IMR-90 (cell line): ENCODE measurements at regions not wholly inside any gene's neighbourhood (a gene's known extent, or its start where the extent isn't known, plus 50 kb on each side); places are given as distances from the start of the nearest gene placed in this dataset.

Experiments used
- ATAC-seq: fragments of 200-7000 bp; cut with Tn5 transposase; 2 replicates; pipeline ENCODE4 v1.9.1; 2020; ENCODE audit warnings: low read depth, mild to moderate bottlenecking, moderate library complexity
- BruUV-seq: library from RNA; stranded (reverse); fragments of 400-500 nt; replicated peaks from 2 replicates; lab custom pipeline; 2021; lab: Mats Ljungman, UMichigan
- CTCF ChIA-PET: fragments of 300-600 bp; formaldehyde crosslinking; extraction: SDS; loops from one replicate; lab custom pipeline; 2021; ENCODE audit warnings: antibody characterized with exemption; lab: Yijun Ruan, JAX
- POLR2A ChIA-PET: fragments of 300-600 bp; sonication (Branson Sonifier 250); formaldehyde crosslinking; loops from one replicate; lab custom pipeline; 2022; ENCODE audit warnings: antibody characterized with exemption; ENCODE audit not compliant: unreplicated experiment; lab: Charles Lee
- DNase-seq: peaks from one replicate; pipeline ENCODE4 v3.0.0; 2013
- H2AFZ ChIP-seq: replicated peaks from 2 replicates; pipeline ENCODE3; 2013; ENCODE audit warnings: low read length, mild to moderate bottlenecking; ENCODE audit not compliant: poor library complexity
- H2AK5ac ChIP-seq: 2 replicates; pipeline ENCODE4 v1.6.1; 2013; ENCODE audit warnings: low read depth, low read length, inconsistent platforms
- H2AK9ac ChIP-seq: replicated peaks from 2 replicates; pipeline ENCODE3; 2013; ENCODE audit warnings: mild to moderate bottlenecking, low read depth, low read length, moderate library complexity; ENCODE audit not compliant: poor library complexity
- H2BK120ac ChIP-seq: 2 replicates; pipeline ENCODE4 v1.6.1; 2013; ENCODE audit warnings: low read depth, low read length, inconsistent platforms
- H2BK15ac ChIP-seq: 3 replicates; pipeline ENCODE4 v1.6.1; 2013; ENCODE audit warnings: low read depth, low read length, inconsistent platforms
- H2BK20ac ChIP-seq: 2 replicates; pipeline ENCODE4 v1.6.1; 2013; ENCODE audit warnings: low read depth, mild to moderate bottlenecking, inconsistent platforms, low read length, moderate library complexity
- H2BK5ac ChIP-seq: 2 replicates; pipeline ENCODE4 v1.6.1; 2013; ENCODE audit warnings: mild to moderate bottlenecking, low read depth, low read length, inconsistent platforms; ENCODE audit not compliant: poor library complexity, severe bottlenecking
- H3K14ac ChIP-seq: replicated peaks from 2 replicates; pipeline ENCODE4 v1.6.1; 2013; ENCODE audit warnings: low read depth, low read length, inconsistent platforms
- H3K18ac ChIP-seq: 2 replicates; pipeline ENCODE4 v1.6.1; 2013; ENCODE audit warnings: low read depth, low read length, control low read depth
- H3K23ac ChIP-seq: 2 replicates; pipeline ENCODE4 v1.6.1; 2013; ENCODE audit warnings: low read depth, low read length, inconsistent platforms
- H3K27ac ChIP-seq: 2 replicates; pipeline ENCODE4 v1.5.1; 2013; ENCODE audit warnings: mild to moderate bottlenecking, control low read depth, low read length; ENCODE audit not compliant: insufficient read depth
- H3K27me3 ChIP-seq: 2 replicates; pipeline ENCODE4 v1.6.1; 2013; ENCODE audit warnings: low read length; ENCODE audit not compliant: control insufficient read depth, insufficient read depth
- H3K36me3 ChIP-seq: 2 replicates; pipeline ENCODE4 v1.6.1; 2013; ENCODE audit warnings: low read length, mixed read lengths; ENCODE audit not compliant: control insufficient read depth, insufficient read depth
- H3K4ac ChIP-seq: 2 replicates; pipeline ENCODE4 v1.6.1; 2013; ENCODE audit warnings: low read depth, low read length, inconsistent platforms
- H3K4me1 ChIP-seq: 2 replicates; pipeline ENCODE4 v1.6.1; 2013; ENCODE audit warnings: low read length, mixed read lengths; ENCODE audit not compliant: control insufficient read depth, insufficient read depth
- H3K4me2 ChIP-seq: 2 replicates; pipeline ENCODE4 v1.6.1; 2013; ENCODE audit warnings: low read depth, mild to moderate bottlenecking, control low read depth, low read length, moderate library complexity
- H3K4me3 ChIP-seq: 2 replicates; pipeline ENCODE4 v1.5.1; 2013; ENCODE audit warnings: low read depth, mild to moderate bottlenecking, control low read depth, low read length, moderate library complexity; ENCODE audit not compliant: insufficient read depth
- H3K56ac ChIP-seq: 2 replicates; pipeline ENCODE4 v1.6.1; 2013; ENCODE audit warnings: low read length, inconsistent platforms; ENCODE audit not compliant: insufficient read depth; ENCODE audit errors: extremely low read depth
- H3K79me1 ChIP-seq, 2 experiments: 2 replicates each; pipeline ENCODE4 v1.6.1; 2013; ENCODE audit warnings: low read length in 2 of 2, inconsistent platforms in 1 of 2, low read depth in 1 of 2
- H3K9ac ChIP-seq: 2 replicates; pipeline ENCODE4 v1.6.1; 2013; ENCODE audit warnings: low read depth, low read length, control low read depth
- H3K9me1 ChIP-seq: 2 replicates; pipeline ENCODE4 v1.6.1; 2013; ENCODE audit warnings: low read length, inconsistent platforms; ENCODE audit not compliant: insufficient read depth
- H3K9me3 ChIP-seq: 2 replicates; pipeline ENCODE4 v1.6.1; 2013; ENCODE audit warnings: low read length; ENCODE audit not compliant: control insufficient read depth, insufficient read depth
- H4K20me1 ChIP-seq: 2 replicates; pipeline ENCODE4 v1.6.1; 2013; ENCODE audit warnings: low read length, inconsistent platforms; ENCODE audit not compliant: insufficient read depth
- H4K5ac ChIP-seq: 2 replicates; pipeline ENCODE4 v1.6.1; 2013; ENCODE audit warnings: mild to moderate bottlenecking, low read depth, low read length, control low read depth
- H4K8ac ChIP-seq, 2 experiments: 2 replicates each; pipeline ENCODE4 v1.6.1; 2013; ENCODE audit warnings: low read depth in 2 of 2, low read length in 2 of 2, control low read depth in 1 of 2, inconsistent platforms in 1 of 2
- H4K91ac ChIP-seq: 2 replicates; pipeline ENCODE4 v1.6.1; 2013; ENCODE audit warnings: low read depth, low read length, inconsistent platforms; ENCODE audit not compliant: insufficient read depth
- BHLHE40 ChIP-seq: fragments of 150-350 bp; IDR thresholded peaks from 2 replicates; pipeline ENCODE4 v1.6.1; 2016; ENCODE audit warnings: mild to moderate bottlenecking, low read depth, low read length
- CEBPB ChIP-seq: IDR thresholded peaks from 2 replicates; pipeline ENCODE4 v1.6.1; 2012; ENCODE audit warnings: low read depth, low read length, improper control_type of control experiment
- CHD1 ChIP-seq: IDR thresholded peaks from 2 replicates; pipeline ENCODE4 v1.6.1; 2012; ENCODE audit warnings: low read depth, low read length, improper control_type of control experiment
- CTCF ChIP-seq: conservative IDR thresholded peaks from 2 replicates; pipeline ENCODE4 v1.5.1; 2012; ENCODE audit warnings: mild to moderate bottlenecking, low read depth, low read length, improper control_type of control experiment
- ELK1 ChIP-seq: fragments of 150-350 bp; IDR thresholded peaks from 2 replicates; pipeline ENCODE4 v1.6.1; 2016; ENCODE audit warnings: low read depth, mild to moderate bottlenecking, low read length, moderate library complexity, borderline replicate concordance
- FOS ChIP-seq: fragments of 150-350 bp; IDR thresholded peaks from 2 replicates; pipeline ENCODE4 v1.6.1; 2016; ENCODE audit warnings: low read depth, low read length
- MAFK ChIP-seq: IDR thresholded peaks from 2 replicates; pipeline ENCODE4 v1.6.1; 2012; ENCODE audit warnings: low read depth, low read length, improper control_type of control experiment
- MAZ ChIP-seq: IDR thresholded peaks from 2 replicates; pipeline ENCODE4 v1.6.1; 2012; ENCODE audit warnings: low read depth, mild to moderate bottlenecking, low read length, improper control_type of control experiment, moderate library complexity, borderline replicate concordance
- MXI1 ChIP-seq: IDR thresholded peaks from 2 replicates; pipeline ENCODE4 v1.6.1; 2012; ENCODE audit warnings: low read depth, mild to moderate bottlenecking, low read length, moderate library complexity, borderline replicate concordance
- NFE2L2 ChIP-seq: fragments of 150-350 bp; IDR thresholded peaks from 2 replicates; pipeline ENCODE4 v1.6.1; 2016; ENCODE audit warnings: low read depth, mild to moderate bottlenecking, low read length
- POLR2A ChIP-seq: IDR thresholded peaks from 2 replicates; pipeline ENCODE4 v1.6.1; 2012; ENCODE audit warnings: mild to moderate bottlenecking, low read depth, low read length
- RAD21 ChIP-seq: IDR thresholded peaks from 2 replicates; pipeline ENCODE4 v1.6.1; 2012; ENCODE audit warnings: low read length, improper control_type of control experiment
- RCOR1 ChIP-seq: IDR thresholded peaks from 2 replicates; pipeline ENCODE4 v1.6.1; 2012; ENCODE audit warnings: mild to moderate bottlenecking, low read length, improper control_type of control experiment; ENCODE audit not compliant: insufficient replicate concordance
- RFX5 ChIP-seq: IDR thresholded peaks from 2 replicates; pipeline ENCODE4 v1.8.0; 2012; ENCODE audit warnings: low read depth, mild to moderate bottlenecking, low read length, moderate library complexity
- SMC3 ChIP-seq: fragments of 150-350 bp; IDR thresholded peaks from 2 replicates; pipeline ENCODE4 v1.6.1; 2016; ENCODE audit warnings: low read depth, mild to moderate bottlenecking, antibody characterized with exemption, low read length, moderate library complexity
- USF2 ChIP-seq: fragments of 150-350 bp; IDR thresholded peaks from 2 replicates; pipeline ENCODE4 v1.6.1; 2017; ENCODE audit warnings: mild to moderate bottlenecking, antibody characterized with exemption, low read length, low read depth
- WGBS, 2 experiments: methylation state at CpG; one replicate each; pipeline versions ENCODE4 v1.1.5 to v1.1.7; 2013; ENCODE audit warnings: missing lambda C conversion rate in 2 of 2; ENCODE audit not compliant: insufficient read length in 1 of 2; ENCODE audit errors: extremely low coverage in 2 of 2; 5-methylcytosine and 5-hydroxymethylcytosine counted together
- dilution Hi-C: fragments of 300-500 bp; cut with HindIII; formaldehyde crosslinking; loops from one replicate; pipeline ENCODE4 v1.14.3; 2018; ENCODE audit warnings: low sequenced_read_pairs; ENCODE audit not compliant: unreplicated experiment
- in situ Hi-C: fragments of 300-500 bp; cut with MboI; formaldehyde crosslinking; loops from 3 replicates; pipeline ENCODE4 v1.14.3; 2019; ENCODE audit warnings: low sequenced_read_pairs, inconsistent platforms, mixed read lengths
- intact Hi-C: fragments of 100-400 bp; cut with micrococcal nuclease; formaldehyde crosslinking; loops from 2 replicates; pipeline ENCODE4 v1.10.0; 2022

- Histone ChIP-seq H3K4me3 (no peak overlapping the region), H4K5ac (no peak overlapping the region), H2BK15ac (no peak overlapping the region), H3K56ac (no peak overlapping the region), H4K20me1 (no peaks in the 10 kb centered on the region), H3K4me2 (no peak overlapping the region), H3K27ac (no peak overlapping the region), H3K27me3 (no peaks in the 10 kb centered on the region), H3K18ac (no peak overlapping the region), H2AK9ac (no peak overlapping the region), H2AK5ac (no peak overlapping the region), H2AFZ (no peak overlapping the region), H3K14ac (no peak overlapping the region), H4K8ac (no peak overlapping the region), H3K36me3 (no peaks in the 10 kb centered on the region), H3K4me1 (no peaks in the 10 kb centered on the region), H3K9me1 (no peaks in the 10 kb centered on the region), H4K91ac (no peak overlapping the region), H2BK20ac (no peak overlapping the region), H3K9me3 (peaks cover 5% of the 10 kb centered on the region), H2BK5ac (no peak overlapping the region), H3K23ac (no peak overlapping the region), H2BK120ac (no peak overlapping the region), H3K4ac (no peak overlapping the region), H3K9ac (no peak overlapping the region), H3K79me1 (no peaks in the 10 kb centered on the region)
- in situ Hi-C loops, result no loop called here
- no peak for DNase-seq
- WGBS, 2 experiments, result no CpG with 5 or more reads among the region's 6 CpGs
- POLR2A ChIA-PET, result no interaction called here
- no peak for ATAC-seq
- TF ChIP-seq CEBPB (no peak), NFE2L2 (no peak), CTCF (no peak), MAFK (no peak), RFX5 (no peak), CHD1 (no peak), RAD21 (no peak), MAZ (no peak), BHLHE40 (no peak), MXI1 (no peak), ELK1 (no peak), FOS (no peak), USF2 (no peak), RCOR1 (no peak), POLR2A (no peak), SMC3 (no peak)
- CTCF ChIA-PET, result interaction anchor here (0.7 kb wide), 1 partner anchor 346 kb away, joined by 4 read pairs; no protein-coding TSS in a partner anchor
- dilution Hi-C loops, result no loop called here
- BruUV-seq, result no TSS peak
- intact Hi-C loops, result no loop called here
These were observed 213.4 kb upstream of the DMAC1 start for GRCh38 chr9:8012986-8013385.
